PC-3 (cell line): ENCODE measurements at regions not wholly inside any gene's neighbourhood (a gene's known extent, or its start where the extent isn't known, plus 50 kb on each side); places are given as distances from the start of the nearest gene placed in this dataset.
A peak's percentile ranks its signal among the peaks of the same experiment; 100 is the strongest.

Source experiments
- ATAC-seq: fragments of 200-7000 bp; cut with Tn5 transposase; 2 replicates; pipeline ENCODE4 v1.9.1; 2020; ENCODE audit warnings: mild to moderate bottlenecking, moderate library complexity
- BruUV-seq: library from RNA; stranded (reverse); fragments of 400-500 nt; replicated peaks from 2 replicates; lab custom pipeline; 2021; lab: Mats Ljungman, UMichigan
- CTCF ChIA-PET: fragments of 300-600 bp; sonication (Branson Sonifier 250); formaldehyde crosslinking; loops from one replicate; lab custom pipeline; 2022; ENCODE audit warnings: antibody characterized with exemption; lab: Charles Lee
- POLR2A ChIA-PET: fragments of 300-600 bp; sonication (Branson Sonifier 250); formaldehyde crosslinking; loops from one replicate; lab custom pipeline; 2022; ENCODE audit warnings: antibody characterized with exemption; ENCODE audit not compliant: unreplicated experiment; lab: Charles Lee
- DNase-seq: peaks from one replicate; pipeline ENCODE4 v3.0.0-alpha.2; 2015
- H2AFZ ChIP-seq: fragments of 300-600 bp; sonication (generic); 2 replicates; pipeline ENCODE4 v1.6.0; 2016; ENCODE audit warnings: antibody characterized with exemption, low read length
- H3F3A ChIP-seq: fragments of 300-600 bp; sonication (generic); one replicate; pipeline ENCODE4 v1.6.0; 2017; ENCODE audit warnings: antibody characterized with exemption, low read length, control low read depth, mild to moderate bottlenecking; ENCODE audit not compliant: unreplicated experiment
- H3K27ac ChIP-seq: fragments of 300-600 bp; sonication (generic); 2 replicates; pipeline ENCODE4 v1.5.1; 2016; ENCODE audit warnings: mild to moderate bottlenecking, low read length
- H3K27me3 ChIP-seq: fragments of 300-600 bp; sonication (generic); 2 replicates; pipeline ENCODE4 v1.6.1; 2016; ENCODE audit warnings: low read length, mixed read lengths
- H3K36me3 ChIP-seq: fragments of 300-600 bp; sonication (generic); 2 replicates; pipeline ENCODE4 v1.6.1; 2016; ENCODE audit warnings: low read depth, mixed run types, low read length, mixed read lengths
- H3K4me1 ChIP-seq: fragments of 300-600 bp; sonication (generic); 2 replicates; pipeline ENCODE4 v1.5.1; 2016; ENCODE audit warnings: low read length; ENCODE audit not compliant: insufficient read depth
- H3K4me2 ChIP-seq: fragments of 300-600 bp; sonication (generic); 2 replicates; pipeline ENCODE4 v1.6.0; 2016; ENCODE audit warnings: low read length
- H3K4me3 ChIP-seq: fragments of 300-600 bp; sonication (generic); 2 replicates; pipeline ENCODE4 v1.5.1; 2016; ENCODE audit warnings: mild to moderate bottlenecking, low read length, mixed read lengths
- H3K79me2 ChIP-seq: fragments of 300-600 bp; sonication (generic); 2 replicates; pipeline ENCODE4 v1.6.1; 2017; ENCODE audit warnings: low read length, mixed read lengths
- H3K9ac ChIP-seq: fragments of 300-600 bp; sonication (generic); 2 replicates; pipeline ENCODE4 v1.6.0; 2016; ENCODE audit warnings: mild to moderate bottlenecking, low read length
- H3K9me2 ChIP-seq: fragments of 300-600 bp; sonication (generic); replicated peaks from 2 replicates; pipeline ENCODE4 v1.6.1; 2016; ENCODE audit warnings: mixed run types, low read length, mixed read lengths
- H3K9me3 ChIP-seq: fragments of 300-600 bp; sonication (generic); 2 replicates; pipeline ENCODE4 v1.6.1; 2016; ENCODE audit warnings: low read length, mixed read lengths
- H4K20me1 ChIP-seq: fragments of 300-600 bp; sonication (generic); 2 replicates; pipeline ENCODE4 v1.6.1; 2016; ENCODE audit warnings: low read length, mixed read lengths
- CTCF ChIP-seq: fragments of 300-600 bp; sonication (generic); conservative IDR thresholded peaks from 2 replicates; pipeline ENCODE4 v1.5.1; 2017; ENCODE audit warnings: antibody characterized with exemption, low read depth, mild to moderate bottlenecking, low read length
- EZH2 ChIP-seq: fragments of 300-600 bp; sonication (generic); IDR thresholded peaks from one replicate; pipeline ENCODE4 v1.6.1; 2017; ENCODE audit warnings: antibody characterized with exemption, mild to moderate bottlenecking, low read length; ENCODE audit not compliant: unreplicated experiment
- EZH2phosphoT487 ChIP-seq: fragments of 300-600 bp; sonication (generic); IDR thresholded peaks from 2 replicates; pipeline ENCODE4 v1.6.1; 2018; ENCODE audit warnings: mild to moderate bottlenecking, antibody characterized with exemption, low read length, borderline replicate concordance
- intact Hi-C: fragments of 100-400 bp; cut with micrococcal nuclease; formaldehyde crosslinking; loops from 2 replicates; pipeline ENCODE4 v1.9.0; 2023

GRCh38 chr1:188719735-188720134 lies 1757.9 kb downstream of the BRINP3 start:
- BruUV-seq = no TSS peak
- no peak overlapping the region for H3K4me2 ChIP-seq
- intact Hi-C loops = no loop called here
- no peaks in the 10 kb centered on the region for H3K9me3 ChIP-seq
- H3K4me3 ChIP-seq = no peak overlapping the region
- ATAC-seq (no peak), DNase-seq (no peak)
- TF ChIP-seq EZH2phosphoT487 (no peak), CTCF (no peak), EZH2 (no peak)
- H3K9me2 ChIP-seq = no peaks in the 10 kb centered on the region
- POLR2A ChIA-PET = no interaction called here
- H3F3A ChIP-seq = no peaks in the 10 kb centered on the region
- no peaks in the 10 kb centered on the region for H3K36me3 ChIP-seq
- CTCF ChIA-PET = no interaction called here
- H3K27me3 ChIP-seq = no peaks in the 10 kb centered on the region
- H4K20me1 ChIP-seq = no peaks in the 10 kb centered on the region
- H2AFZ ChIP-seq = no peak overlapping the region
- no peak overlapping the region for H3K27ac ChIP-seq
- H3K4me1 ChIP-seq = no peaks in the 10 kb centered on the region
- H3K79me2 ChIP-seq = no peaks in the 10 kb centered on the region
- H3K9ac ChIP-seq = no peak overlapping the region

GRCh38 chr1:188723332-188724020 lies 1754.2 kb downstream of the BRINP3 start:
- Histone ChIP-seq H2AFZ (no peak overlapping the region), H3K4me3 (no peak overlapping the region), H3K4me1 (no peaks in the 10 kb centered on the region), H3K9ac (no peak overlapping the region), H3K4me2 (no peak overlapping the region), H3K79me2 (no peaks in the 10 kb centered on the region), H3K9me2 (no peaks in the 10 kb centered on the region), H3K9me3 (no peaks in the 10 kb centered on the region), H3K36me3 (no peaks in the 10 kb centered on the region), H3F3A (no peaks in the 10 kb centered on the region), H4K20me1 (no peaks in the 10 kb centered on the region), H3K27ac (peak overlapping the region; percentile 17), H3K27me3 (no peaks in the 10 kb centered on the region)
- BruUV-seq = no TSS peak
- ChIA-PET POLR2A (no interaction called here), CTCF (no interaction called here)
- DNase-seq (peak; percentile 2), ATAC-seq (no peak)
- intact Hi-C loops = no loop called here
- TF ChIP-seq EZH2phosphoT487 (no peak), EZH2 (no peak), CTCF (no peak)

- Histone ChIP-seq H3K9ac (no peak overlapping the region), H3K4me1 (no peaks in the 10 kb centered on the region), H3K27me3 (no peaks in the 10 kb centered on the region), H3K4me3 (no peak overlapping the region), H3K27ac (no peak overlapping the region), H3K79me2 (no peaks in the 10 kb centered on the region), H3K36me3 (no peaks in the 10 kb centered on the region), H3F3A (no peaks in the 10 kb centered on the region), H3K4me2 (no peak overlapping the region), H4K20me1 (no peaks in the 10 kb centered on the region), H2AFZ (no peak overlapping the region), H3K9me2 (no peaks in the 10 kb centered on the region), H3K9me3 (no peaks in the 10 kb centered on the region)
- DNase-seq (no peak), ATAC-seq (peak; percentile 64)
- intact Hi-C loops = no loop called here
- BruUV-seq = no TSS peak
- POLR2A ChIA-PET = no interaction called here
- TF ChIP-seq EZH2phosphoT487 (no peak), CTCF (no peak), EZH2 (no peak)
- CTCF ChIA-PET = no interaction called here
These were observed 1748.6 kb downstream of the BRINP3 start for GRCh38 chr1:188729039-188729438.
